ENCODE measurements at regions not wholly inside any gene's neighbourhood (a gene's known extent, or its start where the extent isn't known, plus 50 kb on each side); places are given as distances from the start of the nearest gene placed in this dataset.

- no peak for FAIRE-seq
Observed at GRCh38 chr1:87791931-87792740, 463.5 kb downstream of the LMO4 start.

DNA sequence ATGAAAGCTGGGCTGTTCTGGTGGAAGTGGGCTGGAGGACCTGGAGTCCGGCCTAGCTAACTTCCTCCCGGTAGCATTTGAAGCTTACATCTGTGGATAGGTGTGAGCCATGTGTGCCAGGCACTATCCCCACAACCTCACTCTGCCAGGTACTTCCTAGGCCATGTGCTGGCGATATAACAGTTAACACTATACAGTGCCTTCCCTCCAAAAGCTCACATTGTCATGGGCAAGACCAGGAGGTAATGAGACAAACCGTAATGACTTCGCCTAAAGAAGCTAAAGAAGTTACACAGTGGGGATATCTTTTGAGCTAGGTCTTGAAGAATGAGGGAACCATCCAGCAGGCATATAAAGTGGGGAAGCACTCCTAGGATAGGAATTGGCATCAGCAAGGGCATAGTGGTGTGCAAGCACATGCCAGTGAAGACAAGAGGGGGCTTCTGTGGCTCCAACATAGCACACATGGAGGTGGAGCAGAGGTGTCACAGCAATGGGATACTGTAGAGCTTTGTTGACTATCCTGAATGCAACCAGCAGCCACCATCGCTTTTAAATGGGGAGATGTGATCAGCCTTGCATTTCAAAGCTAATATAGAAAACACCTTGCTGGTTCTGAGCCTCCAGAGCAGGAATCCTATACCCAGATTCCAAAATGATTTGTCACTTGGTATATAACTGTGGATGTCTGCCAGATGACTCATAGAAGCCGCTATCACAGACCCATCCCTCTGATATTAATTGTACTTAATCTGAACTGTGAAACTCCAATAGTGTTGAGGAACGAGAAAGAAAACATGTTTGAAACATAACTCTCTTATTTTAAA lies 466.3 kb downstream of the LMO4 start:
- FAIRE-seq = no peak

DNA sequence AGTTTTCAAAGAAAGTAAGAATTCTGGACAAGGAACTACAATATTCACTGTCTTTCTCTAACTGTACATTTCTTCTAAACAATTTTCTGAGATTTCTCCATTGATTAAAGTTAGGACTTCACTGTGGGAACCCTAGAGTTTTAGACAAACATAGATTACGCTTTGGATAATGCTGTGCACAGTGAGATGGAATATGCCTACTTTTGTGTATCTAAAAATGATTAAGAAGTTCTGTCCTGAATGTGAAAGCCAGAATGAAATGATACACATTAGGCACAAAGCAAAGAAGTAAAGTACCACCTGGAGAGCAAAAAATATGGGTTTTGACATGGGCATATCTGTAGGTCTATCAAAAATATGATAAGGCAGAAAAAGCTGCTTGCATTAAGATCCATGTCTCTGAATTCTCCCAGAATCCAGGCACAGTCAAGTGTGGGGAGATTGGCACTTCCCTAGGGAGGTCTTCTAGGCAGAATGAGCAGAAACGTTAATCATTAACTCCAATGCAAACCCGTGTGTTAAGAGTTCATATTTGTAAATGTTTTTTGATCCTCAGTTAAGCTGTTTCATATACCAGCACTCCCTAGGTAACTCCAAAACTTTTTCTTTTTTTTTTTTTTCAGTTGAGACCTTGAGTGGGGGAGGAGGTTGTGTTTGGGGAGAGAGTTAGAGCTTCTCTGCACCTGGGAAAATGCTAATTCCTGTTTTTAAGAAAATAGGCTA lies 467.1 kb downstream of the LMO4 start:
- peak; percentile 88 for FAIRE-seq

DNA sequence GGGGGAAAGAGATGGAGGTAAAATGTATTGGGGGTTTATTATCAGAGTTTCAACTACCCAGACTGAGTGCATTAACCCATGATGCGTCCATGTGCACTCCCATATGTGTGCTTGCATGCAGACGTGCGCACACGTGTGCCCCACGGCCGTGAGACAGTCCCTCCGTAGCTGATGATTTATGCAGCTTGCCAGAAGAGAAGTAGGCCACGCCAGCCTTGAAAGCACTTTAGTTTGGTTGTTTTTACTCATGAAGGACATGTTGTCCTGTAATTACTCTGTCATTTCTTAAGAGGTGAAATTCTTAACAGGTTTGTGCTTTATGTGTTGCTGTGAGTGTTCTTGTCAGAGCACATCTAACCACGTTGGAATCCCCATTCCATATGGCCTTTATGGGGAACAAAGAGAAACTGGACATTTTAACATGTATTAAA lies 467.8 kb downstream of the LMO4 start:
- no peak for FAIRE-seq

- no peak for FAIRE-seq
Observed at GRCh38 chr1:87799451-87799850, 470.8 kb downstream of the LMO4 start.

- no peak for FAIRE-seq
Observed at GRCh38 chr1:87800006-87800405, 471.3 kb downstream of the LMO4 start.

DNA sequence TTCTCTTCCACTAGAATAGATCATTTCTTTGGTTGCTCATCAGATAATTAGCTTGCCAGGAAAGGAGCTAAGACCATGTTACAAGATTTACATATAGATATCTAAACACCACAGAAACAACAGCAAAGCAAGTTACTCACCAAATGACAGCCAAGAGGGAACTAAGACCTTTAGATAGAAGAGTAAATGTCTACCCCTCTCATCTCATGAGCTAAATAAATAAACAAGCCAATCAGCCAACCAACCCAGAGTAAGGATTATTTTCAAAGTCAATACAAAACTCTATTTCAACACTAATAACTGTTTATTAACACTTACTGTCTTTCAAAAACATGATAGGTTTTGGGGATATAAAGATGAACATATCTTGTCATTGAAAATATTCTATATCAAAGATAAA lies 474.7 kb downstream of the LMO4 start:
- FAIRE-seq = no peak

DNA sequence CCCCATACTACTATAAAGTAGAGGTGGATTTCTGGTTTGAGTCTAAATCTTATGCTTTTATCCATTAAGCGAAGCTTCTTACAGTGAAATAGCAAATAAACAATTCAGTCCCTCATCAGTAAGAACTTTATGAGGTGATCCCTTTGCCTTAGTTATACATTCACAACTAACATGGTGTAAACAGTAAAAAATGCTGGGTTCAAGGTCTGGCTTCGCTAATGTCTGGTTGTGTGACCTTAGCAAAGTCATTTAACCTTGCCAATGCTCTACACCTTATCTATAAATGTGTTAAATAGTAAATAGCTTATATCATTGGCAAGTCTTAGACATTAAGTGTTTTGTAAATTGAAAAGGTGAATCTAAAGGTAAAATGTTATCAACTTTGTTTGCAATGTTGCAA lies 475.4 kb downstream of the LMO4 start:
- no peak for FAIRE-seq

GRCh38 chr1:87805666-87806378 lies 477.1 kb downstream of the LMO4 start:
- FAIRE-seq = no peak

- FAIRE-seq = no peak
Observed at GRCh38 chr1:87806379-87807094, 477.9 kb downstream of the LMO4 start.

DNA sequence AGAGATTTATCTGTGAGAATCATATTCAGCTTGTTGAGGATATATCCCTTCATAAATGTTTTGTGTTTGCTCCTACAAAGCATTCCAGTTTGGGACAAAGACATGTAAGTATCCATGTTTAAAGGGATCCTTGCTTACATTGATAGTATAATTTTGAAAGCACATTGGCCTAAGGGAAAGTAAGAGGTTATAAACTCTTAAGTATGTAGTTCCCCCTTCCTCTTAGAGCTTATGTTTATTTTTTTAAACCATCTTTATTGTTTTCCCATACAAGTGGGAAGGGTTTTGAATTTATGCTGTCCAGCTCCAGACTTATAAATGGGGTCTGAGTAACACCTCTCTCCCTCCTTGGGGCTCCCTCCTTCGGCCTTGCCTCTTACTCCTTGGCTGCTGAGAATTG lies 481.5 kb downstream of the LMO4 start:
- no peak for FAIRE-seq

DNA sequence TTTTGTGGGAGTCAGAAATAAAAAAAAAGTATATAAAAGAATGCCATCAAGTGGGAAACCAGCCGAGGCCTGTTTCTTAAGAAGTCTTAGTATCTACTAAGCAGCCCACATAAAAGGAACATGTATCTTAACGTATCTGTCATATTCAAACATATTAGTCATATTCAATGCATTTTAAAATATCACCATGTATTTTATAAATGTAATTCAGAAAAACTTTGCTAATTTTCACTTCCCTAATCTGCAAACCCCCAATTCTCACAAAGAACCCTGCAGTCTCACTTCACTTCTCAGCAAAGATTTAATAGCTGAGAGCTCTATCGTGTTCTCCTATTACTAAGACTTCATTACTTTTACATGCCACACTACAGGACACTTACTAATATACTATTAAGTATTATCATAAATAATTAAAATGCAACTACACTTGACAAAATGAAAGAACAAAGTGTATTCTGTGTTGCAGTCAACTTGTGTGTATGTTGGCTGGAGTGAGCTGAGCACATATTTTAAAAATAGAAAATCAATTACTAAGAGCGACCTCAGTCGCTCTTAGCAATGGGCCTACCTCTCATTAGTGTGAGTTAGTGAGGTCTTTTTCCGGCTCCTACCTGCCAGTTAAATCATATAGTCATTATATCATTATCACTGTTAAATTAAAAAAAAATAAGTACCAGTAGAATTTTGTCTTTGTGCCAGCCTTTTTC lies 484.3 kb downstream of the LMO4 start:
- no peak for FAIRE-seq

DNA sequence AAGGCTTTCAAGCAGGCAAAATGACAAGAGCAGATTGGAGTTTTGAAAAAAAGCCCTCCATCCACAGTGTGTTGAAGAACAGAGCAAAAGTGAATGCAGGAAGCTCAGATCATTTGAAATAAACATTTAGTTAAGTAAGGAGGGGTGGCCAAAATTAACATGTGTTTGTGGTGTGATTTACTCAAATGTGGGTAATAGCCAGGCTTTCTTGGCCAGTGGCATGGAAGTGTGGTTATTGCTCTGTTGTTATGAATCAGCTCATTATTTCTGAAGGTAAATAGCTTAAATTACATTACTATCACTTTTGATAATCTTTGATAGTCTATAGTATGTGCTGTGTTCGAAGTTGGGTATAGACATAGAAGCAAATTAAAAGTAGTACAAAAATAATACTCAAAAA lies 485.9 kb downstream of the LMO4 start:
- no peak for FAIRE-seq

GRCh38 chr1:87816646-87817045 lies 488.0 kb downstream of the LMO4 start:
- FAIRE-seq = no peak

DNA sequence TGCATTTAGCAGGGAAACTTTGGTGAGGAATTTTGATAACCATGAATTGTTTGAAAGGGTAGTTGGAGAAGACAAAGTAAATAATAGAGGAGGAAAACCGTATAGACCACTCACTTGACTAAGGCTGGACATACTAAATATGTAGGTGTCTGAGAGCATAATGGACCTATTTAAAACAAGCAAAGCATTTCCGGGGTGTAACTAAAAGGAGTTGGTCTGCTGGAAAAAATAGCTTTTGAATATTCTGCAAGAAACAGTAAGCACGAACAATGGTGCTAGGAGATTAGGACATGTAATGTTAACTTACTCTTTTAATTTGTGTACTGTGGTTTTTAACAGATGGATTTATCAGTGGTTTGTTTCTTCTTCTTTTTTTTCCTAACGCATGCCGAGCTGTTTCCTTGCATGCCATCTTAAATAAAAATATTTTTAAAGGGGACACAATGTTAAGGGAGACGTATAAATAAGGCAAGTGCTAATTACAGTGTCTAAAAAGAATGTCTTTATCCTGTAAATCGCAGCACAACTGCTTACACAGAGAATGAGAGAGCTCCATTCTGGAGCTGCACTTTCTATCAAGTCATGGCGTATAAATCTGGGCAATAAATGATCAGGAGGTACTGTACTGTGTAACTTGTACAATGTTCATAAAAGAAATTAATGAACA lies 492.1 kb downstream of the LMO4 start:
- FAIRE-seq = no peak

GRCh38 chr1:87821335-87821697 lies 492.6 kb downstream of the LMO4 start:
- no peak for FAIRE-seq

- FAIRE-seq = no peak
Observed at GRCh38 chr1:87826681-87827251, 498.1 kb downstream of the LMO4 start.

GRCh38 chr1:87829360-87829759 lies 500.7 kb downstream of the LMO4 start:
- FAIRE-seq = no peak

GRCh38 chr1:87830432-87830978 lies 501.8 kb downstream of the LMO4 start:
- no peak for FAIRE-seq

DNA sequence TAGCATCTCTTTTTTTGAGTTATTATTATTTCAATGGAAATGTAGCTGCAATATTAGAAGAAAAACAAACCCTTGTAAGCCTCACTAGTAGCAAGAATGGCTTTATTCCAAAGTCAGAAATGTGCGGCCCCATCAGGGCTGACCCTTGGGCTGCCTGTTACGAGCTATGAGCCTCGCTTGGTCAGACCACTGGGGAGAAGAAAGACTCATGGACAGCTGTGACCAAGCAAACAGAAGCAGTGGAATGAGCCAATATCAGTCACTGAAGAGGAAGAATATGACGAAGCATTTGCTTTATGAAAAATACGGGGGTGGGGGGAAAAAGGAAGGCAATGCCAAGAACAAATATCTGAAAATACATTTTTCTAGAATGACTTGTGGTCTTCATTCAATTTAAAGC lies 504.5 kb downstream of the LMO4 start:
- no peak for FAIRE-seq
